ENCODE measurements at regions not wholly inside any gene's neighbourhood (a gene's known extent, or its start where the extent isn't known, plus 50 kb on each side); places are given as distances from the start of the nearest gene placed in this dataset.

DNA sequence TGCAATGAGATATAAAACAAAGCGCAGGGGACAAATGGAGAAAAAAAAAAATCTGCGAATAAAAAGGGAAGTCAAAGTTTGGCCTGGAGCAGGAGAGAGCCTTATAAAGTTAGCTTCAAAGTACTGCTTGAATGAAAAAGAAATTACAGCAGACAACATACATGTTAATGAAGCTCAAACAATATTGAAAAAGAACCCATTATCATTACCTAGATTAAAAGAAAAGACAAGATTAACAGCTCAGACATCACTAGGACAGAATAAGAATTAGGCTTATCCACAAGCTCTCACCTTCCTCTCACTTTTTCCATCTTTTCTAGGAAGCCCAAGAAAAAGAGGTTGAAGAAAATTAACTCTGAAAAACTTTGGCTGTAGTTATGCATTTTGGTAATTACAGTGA is 503.5 kb downstream of the ETNK1 start:
- no peak for TF ChIP-seq EP300 (conservative IDR thresholded peaks at IDR 0.05; ENCODE audit: poor library complexity, severe bottlenecking)
- TF ChIP-seq POLR2AphosphoS5 (IDR thresholded peaks at IDR 0.05), result no peak
- TF ChIP-seq, protein P1, sequence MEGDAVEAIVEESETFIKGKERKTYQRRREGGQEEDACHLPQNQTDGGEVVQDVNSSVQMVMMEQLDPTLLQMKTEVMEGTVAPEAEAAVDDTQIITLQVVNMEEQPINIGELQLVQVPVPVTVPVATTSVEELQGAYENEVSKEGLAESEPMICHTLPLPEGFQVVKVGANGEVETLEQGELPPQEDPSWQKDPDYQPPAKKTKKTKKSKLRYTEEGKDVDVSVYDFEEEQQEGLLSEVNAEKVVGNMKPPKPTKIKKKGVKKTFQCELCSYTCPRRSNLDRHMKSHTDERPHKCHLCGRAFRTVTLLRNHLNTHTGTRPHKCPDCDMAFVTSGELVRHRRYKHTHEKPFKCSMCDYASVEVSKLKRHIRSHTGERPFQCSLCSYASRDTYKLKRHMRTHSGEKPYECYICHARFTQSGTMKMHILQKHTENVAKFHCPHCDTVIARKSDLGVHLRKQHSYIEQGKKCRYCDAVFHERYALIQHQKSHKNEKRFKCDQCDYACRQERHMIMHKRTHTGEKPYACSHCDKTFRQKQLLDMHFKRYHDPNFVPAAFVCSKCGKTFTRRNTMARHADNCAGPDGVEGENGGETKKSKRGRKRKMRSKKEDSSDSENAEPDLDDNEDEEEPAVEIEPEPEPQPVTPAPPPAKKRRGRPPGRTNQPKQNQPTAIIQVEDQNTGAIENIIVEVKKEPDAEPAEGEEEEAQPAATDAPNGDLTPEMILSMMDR (IDR thresholded peaks at IDR 0.05; ENCODE audit: poor library complexity, severe bottlenecking), result no peak
- TF ChIP-seq, protein P2, sequence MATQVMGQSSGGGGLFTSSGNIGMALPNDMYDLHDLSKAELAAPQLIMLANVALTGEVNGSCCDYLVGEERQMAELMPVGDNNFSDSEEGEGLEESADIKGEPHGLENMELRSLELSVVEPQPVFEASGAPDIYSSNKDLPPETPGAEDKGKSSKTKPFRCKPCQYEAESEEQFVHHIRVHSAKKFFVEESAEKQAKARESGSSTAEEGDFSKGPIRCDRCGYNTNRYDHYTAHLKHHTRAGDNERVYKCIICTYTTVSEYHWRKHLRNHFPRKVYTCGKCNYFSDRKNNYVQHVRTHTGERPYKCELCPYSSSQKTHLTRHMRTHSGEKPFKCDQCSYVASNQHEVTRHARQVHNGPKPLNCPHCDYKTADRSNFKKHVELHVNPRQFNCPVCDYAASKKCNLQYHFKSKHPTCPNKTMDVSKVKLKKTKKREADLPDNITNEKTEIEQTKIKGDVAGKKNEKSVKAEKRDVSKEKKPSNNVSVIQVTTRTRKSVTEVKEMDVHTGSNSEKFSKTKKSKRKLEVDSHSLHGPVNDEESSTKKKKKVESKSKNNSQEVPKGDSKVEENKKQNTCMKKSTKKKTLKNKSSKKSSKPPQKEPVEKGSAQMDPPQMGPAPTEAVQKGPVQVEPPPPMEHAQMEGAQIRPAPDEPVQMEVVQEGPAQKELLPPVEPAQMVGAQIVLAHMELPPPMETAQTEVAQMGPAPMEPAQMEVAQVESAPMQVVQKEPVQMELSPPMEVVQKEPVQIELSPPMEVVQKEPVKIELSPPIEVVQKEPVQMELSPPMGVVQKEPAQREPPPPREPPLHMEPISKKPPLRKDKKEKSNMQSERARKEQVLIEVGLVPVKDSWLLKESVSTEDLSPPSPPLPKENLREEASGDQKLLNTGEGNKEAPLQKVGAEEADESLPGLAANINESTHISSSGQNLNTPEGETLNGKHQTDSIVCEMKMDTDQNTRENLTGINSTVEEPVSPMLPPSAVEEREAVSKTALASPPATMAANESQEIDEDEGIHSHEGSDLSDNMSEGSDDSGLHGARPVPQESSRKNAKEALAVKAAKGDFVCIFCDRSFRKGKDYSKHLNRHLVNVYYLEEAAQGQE (IDR thresholded peaks at IDR 0.05; ENCODE audit: borderline replicate concordance), result no peak
- TF ChIP-seq TAF1 (IDR thresholded peaks at IDR 0.05; ENCODE audit: low read depth), result no peak
- no peak for TF ChIP-seq RAD21 (conservative IDR thresholded peaks at IDR 0.05)
- TF ChIP-seq EZH2 (IDR thresholded peaks at IDR 0.05; ENCODE audit: borderline replicate concordance, insufficient read depth, low read length, poor library complexity, severe bottlenecking), result no peak
- no peak for TF ChIP-seq SMC3 (conservative IDR thresholded peaks at IDR 0.05; ENCODE audit: poor library complexity)
- TF ChIP-seq MXI1 (conservative IDR thresholded peaks at IDR 0.05; ENCODE audit: poor library complexity, severe bottlenecking), result no peak
- Histone ChIP-seq H4K20me1 (ENCODE audit: insufficient read depth) (no peaks in the 10 kb centered on the region), H3F3A (ENCODE audit: insufficient read depth, low read length, poor library complexity, severe bottlenecking) (no peaks in the 10 kb centered on the region), H3K9me3 (ENCODE audit: low read length) (no peaks in the 10 kb centered on the region), H3K27ac (ENCODE audit: low read length) (no peak overlapping the region), H3K36me3 (ENCODE audit: insufficient read depth, low read length) (no peaks in the 10 kb centered on the region), H3K27me3 (ENCODE audit: insufficient read depth, low read depth, low read length) (no peaks in the 10 kb centered on the region), H3K79me2 (replicated peaks; ENCODE audit: insufficient read depth, low read length) (no peaks in the 10 kb centered on the region), H3K9ac (ENCODE audit: low read length) (no peak overlapping the region), H2AFZ (ENCODE audit: low read depth, low read length) (no peak overlapping the region), H3K4me2 (ENCODE audit: low read length) (no peak overlapping the region), H3K4me3 (ENCODE audit: low read length) (no peak overlapping the region), H3K9me2 (ENCODE audit: insufficient read depth, low read length) (no peaks in the 10 kb centered on the region)

DNA sequence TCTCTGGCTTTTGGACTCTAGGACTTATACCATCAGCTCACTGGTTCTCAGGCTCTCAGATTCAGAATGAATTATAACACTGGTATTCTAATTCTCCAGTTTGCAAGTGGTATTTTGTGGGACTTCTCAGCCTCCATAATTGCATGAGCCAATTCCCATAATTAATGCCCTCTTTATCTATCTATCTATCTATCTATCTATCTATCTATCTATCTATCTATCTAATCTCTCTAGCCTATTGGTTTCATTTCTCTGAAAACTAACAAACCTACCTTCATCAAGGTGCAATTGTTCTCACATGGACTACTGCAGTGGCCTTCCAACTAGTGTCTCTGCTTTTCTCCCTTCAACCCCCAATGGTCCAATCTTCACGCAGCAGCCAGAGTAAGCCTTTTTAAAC is 507.4 kb downstream of the ETNK1 start:
- no peaks in the 10 kb centered on the region for H3K9me3 ChIP-seq (ENCODE audit: low read length)
- no peak overlapping the region for H2AFZ ChIP-seq (ENCODE audit: low read depth, low read length)
- H3K27me3 ChIP-seq (ENCODE audit: insufficient read depth, low read depth, low read length), result no peaks in the 10 kb centered on the region
- H4K20me1 ChIP-seq (ENCODE audit: insufficient read depth), result no peaks in the 10 kb centered on the region
- no peak overlapping the region for H3K4me2 ChIP-seq (ENCODE audit: low read length)
- no peaks in the 10 kb centered on the region for H3K36me3 ChIP-seq (ENCODE audit: insufficient read depth, low read length)
- H3F3A ChIP-seq (ENCODE audit: insufficient read depth, low read length, poor library complexity, severe bottlenecking), result no peaks in the 10 kb centered on the region
- no peaks in the 10 kb centered on the region for H3K79me2 ChIP-seq (replicated peaks; ENCODE audit: insufficient read depth, low read length)
- H3K9ac ChIP-seq (ENCODE audit: low read length), result no peak overlapping the region
- H3K27ac ChIP-seq (ENCODE audit: low read length), result no peak overlapping the region
- no peaks in the 10 kb centered on the region for H3K9me2 ChIP-seq (ENCODE audit: insufficient read depth, low read length)
- no peak overlapping the region for H3K4me3 ChIP-seq (ENCODE audit: low read length)
- no peak for TF ChIP-seq TAF1 (IDR thresholded peaks at IDR 0.05; ENCODE audit: low read depth)
- TF ChIP-seq, protein P1 (IDR thresholded peaks at IDR 0.05; ENCODE audit: poor library complexity, severe bottlenecking), result no peak

Measured in neural cell (in vitro differentiated cells).